Psoas muscle (tissue), 7 donors: ENCODE measurements at regions not wholly inside any gene's neighbourhood (a gene's known extent, or its start where the extent isn't known, plus 50 kb on each side); places are given as distances from the start of the nearest gene placed in this dataset.

ENCODE experiments used
- ATAC-seq, 4 donors: fragments of 200-7000 bp; cut with Tn5 transposase; one replicate each; pipeline ENCODE4 v1.9.1; 2020; ENCODE audit warnings: moderate library complexity in 3 of 4, mild to moderate bottlenecking in 2 of 4
- DNase-seq, 2 donors: peaks; one replicate each; pipeline ENCODE4 v3.0.0-alpha.2; 2020
- H3K27ac ChIP-seq: fragments of 200-600 bp; one replicate; pipeline ENCODE4 v1.8.0; 2022
- H3K27me3 ChIP-seq, 3 donors: fragments of 200-600 bp in 1 of 3; one replicate each; pipeline versions ENCODE4 v1.6.1 to v1.8.0; 2013 to 2022; ENCODE audit warnings: low read length in 2 of 3, mild to moderate bottlenecking in 2 of 3, moderate library complexity in 1 of 3; ENCODE audit not compliant: insufficient read depth in 3 of 3
- H3K36me3 ChIP-seq, 2 donors: fragments of 200-600 bp in 1 of 2; one replicate each; pipeline versions ENCODE4 v1.6.1 to v1.8.0; 2013 to 2022; ENCODE audit warnings: low read depth in 1 of 2, mild to moderate bottlenecking in 1 of 2, moderate library complexity in 1 of 2; ENCODE audit not compliant: insufficient read depth in 1 of 2
- H3K4me1 ChIP-seq: fragments of 200-600 bp; one replicate; pipeline ENCODE4 v1.8.0; 2022
- H3K4me3 ChIP-seq: fragments of 200-600 bp; one replicate; pipeline ENCODE4 v1.8.0; 2022; ENCODE audit warnings: mild to moderate bottlenecking
- H3K9me3 ChIP-seq: fragments of 200-600 bp; one replicate; pipeline ENCODE4 v1.8.0; 2022
- CTCF ChIP-seq: fragments of 200-600 bp; IDR thresholded peaks from one replicate; pipeline ENCODE4 v1.8.0; 2022; ENCODE audit warnings: antibody characterized with exemption
- WGBS, 3 donors: extraction: QIAGEN DNeasy Blood & Tissue Kit; methylation state at CpG; one replicate each; pipeline versions ENCODE4 v1.1.6 to v1.1.7; 2013; 5-methylcytosine and 5-hydroxymethylcytosine counted together
- intact Hi-C, 2 donors: fragments of 100-400 bp; cut with DNase I; formaldehyde crosslinking; loops; one replicate each; pipeline versions ENCODE4 v1.11.0 to v1.14.2; 2022
- donor health status: healthy with polysubstance abuse.
- donor health status: DM: no; HTN: no; CAD: no; lungs with moderate emphysema.
- donor health status: Bipolar disorder and iron deficiency.
- donor health status: healthy.
- donor health status: DM: yes; HTN: yes; CAD: no.
- donor health status: DM: no; HTN: no; CAD: no.
- donor health status: DM: yes; HTN: yes; CAD: no.

DNA sequence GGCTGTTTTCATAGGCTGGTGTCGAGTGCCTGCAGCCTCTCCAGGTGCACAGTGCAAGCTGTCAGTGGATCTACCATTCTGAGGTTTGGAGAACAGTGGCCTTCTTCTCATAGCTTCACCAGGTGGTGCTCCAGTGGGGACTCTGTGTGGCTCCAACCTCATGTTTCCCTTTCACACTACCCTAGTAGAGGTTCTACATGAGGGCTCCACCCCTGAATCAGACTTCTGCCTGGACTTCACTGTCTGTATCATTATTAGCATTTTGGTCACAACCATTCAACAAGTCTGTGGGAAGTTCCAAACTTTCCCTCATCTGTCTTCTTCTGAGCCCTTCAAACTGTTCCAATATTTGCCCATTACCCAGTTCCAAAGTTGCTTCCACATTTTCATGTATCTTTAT lies 1003.7 kb downstream of the MCTP2 start:
- Histone ChIP-seq H3K4me1 (no peaks in the 10 kb centered on the region), H3K36me3 (no peaks in the 10 kb centered on the region), H3K4me3 (no peak overlapping the region), H3K27me3 (no peaks in the 10 kb centered on the region), H3K9me3 (no peaks in the 10 kb centered on the region), H3K27ac (no peak overlapping the region)
- 78 to 88% (median 80%) methylated on average over 1 of the region's 1 CpG for whole genome bisulfite sequencing, 3 donors
- DNase-seq, result no peak
- intact Hi-C loops, result no loop called here
- ATAC-seq, result no peak
- TF ChIP-seq CTCF, result no peak

DNA sequence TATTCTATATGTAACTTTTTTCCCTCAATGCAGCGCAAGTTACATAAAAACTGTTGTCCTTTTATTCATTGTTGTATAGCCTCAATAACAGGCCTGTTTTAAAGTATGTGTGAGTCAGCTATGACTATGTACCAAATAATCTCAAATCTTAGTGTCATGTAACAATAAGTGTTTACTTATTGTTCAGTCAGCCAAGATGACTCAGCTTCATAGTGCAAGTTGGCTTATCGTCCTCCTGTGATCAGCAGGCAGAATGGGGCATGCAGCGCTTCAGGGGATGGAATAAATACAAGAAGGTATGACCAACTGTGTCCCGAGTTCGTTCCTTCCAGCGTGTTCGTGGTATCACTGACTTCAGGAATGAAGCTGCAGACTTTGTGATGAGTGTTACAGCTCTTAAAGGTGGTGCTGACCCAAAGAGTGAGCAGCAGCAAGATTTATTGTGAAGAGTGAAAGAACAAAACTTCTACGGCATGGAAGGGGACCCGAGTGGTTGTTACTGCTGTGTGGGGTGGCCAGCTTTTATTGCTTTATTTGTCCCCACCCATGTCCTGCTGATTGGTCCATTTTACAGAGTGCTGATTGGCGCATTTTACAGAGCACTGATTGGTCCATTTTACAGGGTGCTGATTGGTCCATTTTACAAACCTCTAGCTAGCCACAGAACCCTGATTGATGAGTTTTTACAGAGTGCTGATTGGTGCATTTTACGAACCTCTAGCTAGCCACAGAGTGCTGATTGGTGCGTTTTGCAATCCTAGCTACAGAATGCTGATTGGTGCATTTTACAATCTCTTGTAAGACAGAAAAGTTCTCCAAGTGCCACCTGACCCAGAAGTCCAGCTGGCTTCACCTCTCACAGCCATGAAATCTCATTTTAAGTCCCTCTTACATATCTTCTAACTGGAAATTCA lies 1016.0 kb downstream of the MCTP2 start:
- intact Hi-C loops, result no loop called here
- no peak for TF ChIP-seq CTCF
- WGBS, 3 donors, result 74 to 87% (median 83%) methylated on average over 12 of the region's 12 CpGs

GRCh38 chr15:95249524-95249923 lies 1018.2 kb downstream of the MCTP2 start:
- intact Hi-C loops, result no loop called here
- ATAC-seq (no peak), DNase-seq (no peak)
- no peak for TF ChIP-seq CTCF
- no peaks in the 10 kb centered on the region for H3K9me3 ChIP-seq
- 62 to 80% (median 75%) methylated on average over 4 of the region's 4 CpGs for WGBS, 3 donors
- H3K4me1 ChIP-seq, result no peaks in the 10 kb centered on the region
- H3K4me3 ChIP-seq, result no peak overlapping the region
- no peaks in the 10 kb centered on the region for H3K36me3 ChIP-seq
- H3K27me3 ChIP-seq, result peaks cover 0 to 5% (median 0%) of the 10 kb centered on the region in 3 donors
- no peak overlapping the region for H3K27ac ChIP-seq

More for the DNA sequence above, 1016.0 kb downstream of the MCTP2 start:
- DNase-seq (no peak), ATAC-seq (no peak)
- H3K4me3 ChIP-seq, result no peak overlapping the region
- no peaks in the 10 kb centered on the region for H3K4me1 ChIP-seq
- peaks cover 0 to 5% (median 0%) of the 10 kb centered on the region in 3 donors for H3K27me3 ChIP-seq
- H3K36me3 ChIP-seq, result no peaks in the 10 kb centered on the region
- no peaks in the 10 kb centered on the region for H3K9me3 ChIP-seq
- H3K27ac ChIP-seq, result no peak overlapping the region

- H3K27me3 ChIP-seq, result peaks cover 0 to 5% (median 0%) of the 10 kb centered on the region in 3 donors
- no peaks in the 10 kb centered on the region for H3K4me1 ChIP-seq
- no peak for DNase-seq
- no peak overlapping the region for H3K27ac ChIP-seq
- TF ChIP-seq CTCF, result no peak
- no peaks in the 10 kb centered on the region for H3K36me3 ChIP-seq
- intact Hi-C loops, result no loop called here
- 70 to 79% (median 74%) methylated on average over 1 of the region's 1 CpG for WGBS, 3 donors
- no peaks in the 10 kb centered on the region for H3K9me3 ChIP-seq
- no peak for ATAC-seq
- no peak overlapping the region for H3K4me3 ChIP-seq
These were observed 1021.0 kb downstream of the MCTP2 start for GRCh38 chr15:95252404-95252803.
